GM12878 (cell line): ENCODE measurements at regions not wholly inside any gene's neighbourhood (a gene's known extent, or its start where the extent isn't known, plus 50 kb on each side); places are given as distances from the start of the nearest gene placed in this dataset.

Source experiments
- ATAC-seq: fragments of 200-7000 bp; cut with Tn5 transposase; 3 replicates; pipeline ENCODE4 v1.9.1; 2020; ENCODE audit warnings: mild to moderate bottlenecking, moderate library complexity
- BruUV-seq: library from RNA; stranded (reverse); fragments of 400-500 nt; replicated peaks from 2 replicates; lab custom pipeline; 2021; lab: Mats Ljungman, UMichigan
- CTCF ChIA-PET: fragments of 300-600 bp; sonication (Branson Sonifier 250); formaldehyde crosslinking; extraction: SDS; loops from one replicate; lab custom pipeline; 2021; ENCODE audit warnings: inconsistent platforms; lab: Yijun Ruan, JAX
- POLR2A ChIA-PET: fragments of 350-600 bp; formaldehyde crosslinking; extraction: SDS; loops from one replicate; lab custom pipeline; 2021; ENCODE audit warnings: inconsistent platforms; lab: Charles Lee
- RAD21 ChIA-PET: fragments of 300-600 bp; sonication (Branson Sonifier 250); formaldehyde crosslinking; loops from one replicate; lab custom pipeline; 2023; ENCODE audit warnings: antibody characterized with exemption; ENCODE audit not compliant: unreplicated experiment; lab: Charles Lee
- SMC1A ChIA-PET: fragments of 300-600 bp; sonication (Branson Sonifier 250); formaldehyde crosslinking; loops from one replicate; lab custom pipeline; 2023; ENCODE audit not compliant: unreplicated experiment, uncharacterized antibody; lab: Charles Lee
- DNase-seq: peaks from one replicate; pipeline ENCODE4 v3.0.0-alpha.2; 2011; ENCODE audit warnings: low read depth, low spot score
- FAIRE-seq: peaks from 3 replicates; lab custom pipeline; 2011; peaks lifted over from hg19 to GRCh38; lab: Jason Lieb, UNC
- H2AFZ ChIP-seq: 2 replicates; pipeline ENCODE4 v1.6.0; 2011; ENCODE audit warnings: low read depth, low read length, control low read depth; ENCODE audit not compliant: control insufficient read depth
- H3K27ac ChIP-seq: 2 replicates; pipeline ENCODE4 v1.5.1; 2011; ENCODE audit warnings: control low read depth; ENCODE audit not compliant: control insufficient read depth, insufficient read depth
- H3K27me3 ChIP-seq, 2 experiments: replicated peaks in 1 of 2; 2 replicates each; pipeline versions ENCODE4 v1.6.0 to v1.6.1; 2011; ENCODE audit warnings: low read length in 1 of 2; ENCODE audit not compliant: control insufficient read depth in 2 of 2, insufficient read depth in 2 of 2
- H3K36me3 ChIP-seq, 2 experiments: 2 replicates each; pipeline ENCODE4 v1.5.1; 2011; ENCODE audit warnings: low read length in 1 of 2; ENCODE audit not compliant: control insufficient read depth in 2 of 2, insufficient read depth in 2 of 2
- H3K4me1 ChIP-seq: 2 replicates; pipeline ENCODE4 v1.6.1; 2011; ENCODE audit warnings: mild to moderate bottlenecking, low read length, moderate library complexity, mixed read lengths; ENCODE audit not compliant: control insufficient read depth, insufficient read depth
- H3K4me2 ChIP-seq: 2 replicates; pipeline ENCODE4 v1.6.0; 2011; ENCODE audit warnings: control low read depth; ENCODE audit not compliant: control insufficient read depth, insufficient read depth
- H3K4me3 ChIP-seq: fragments of 200-600 bp; sonication (generic); 2 replicates; pipeline ENCODE4 v1.5.1; 2016
- H3K79me2 ChIP-seq: 2 replicates; pipeline ENCODE4 v1.6.0; 2011; ENCODE audit warnings: low read length; ENCODE audit not compliant: control insufficient read depth, insufficient read depth
- H3K9ac ChIP-seq: 2 replicates; pipeline ENCODE4 v1.8.0; 2011; ENCODE audit warnings: low read length, control low read depth, mixed read lengths; ENCODE audit not compliant: control insufficient read depth, insufficient read depth
- H3K9me3 ChIP-seq: replicated peaks from 3 replicates; pipeline ENCODE4 v1.5.1; 2011; ENCODE audit warnings: mild to moderate bottlenecking, low read length; ENCODE audit not compliant: control insufficient read depth, insufficient read depth
- H4K20me1 ChIP-seq: 2 replicates; pipeline ENCODE4 v1.6.0; 2011; ENCODE audit not compliant: control insufficient read depth, insufficient read depth
- BACH1 ChIP-seq: fragments of 450-650 bp; IDR thresholded peaks from 2 replicates; pipeline ENCODE4 v1.6.1; 2017; ENCODE audit warnings: mild to moderate bottlenecking, borderline replicate concordance
- CBFB ChIP-seq: IDR thresholded peaks from 2 replicates; pipeline ENCODE4 v1.6.1; 2016; ENCODE audit warnings: antibody characterized with exemption, low read depth
- CHD2 ChIP-seq: IDR thresholded peaks from 2 replicates; pipeline ENCODE4 v1.6.1; 2011; ENCODE audit warnings: low read depth, low read length, improper control_type of control experiment, borderline replicate concordance
- CHD4 ChIP-seq: fragments of 200-600 bp; sonication (generic); IDR thresholded peaks from 2 replicates; pipeline ENCODE4 v1.6.1; 2016; ENCODE audit warnings: mild to moderate bottlenecking
- FOXM1 ChIP-seq: IDR thresholded peaks from 2 replicates; pipeline ENCODE4 v1.6.1; 2012; ENCODE audit warnings: low read depth, mild to moderate bottlenecking, inconsistent platforms, low read length, moderate library complexity
- IRF4 ChIP-seq: IDR thresholded peaks from 2 replicates; pipeline ENCODE4 v1.6.1; 2011; ENCODE audit warnings: low read depth, low read length
- MTA2 ChIP-seq: fragments of 450-650 bp; IDR thresholded peaks from 2 replicates; pipeline ENCODE4 v1.6.1; 2016; ENCODE audit warnings: low read depth, mild to moderate bottlenecking, moderate library complexity
- NFIC ChIP-seq: IDR thresholded peaks from 2 replicates; pipeline ENCODE4 v1.6.1; 2012; ENCODE audit warnings: low read depth, mild to moderate bottlenecking, inconsistent platforms, low read length, moderate library complexity
- POU2F2 ChIP-seq: IDR thresholded peaks from 3 replicates; pipeline ENCODE4 v1.6.1; 2011; ENCODE audit warnings: low read depth, mild to moderate bottlenecking, low read length, borderline replicate concordance
- RUNX3 ChIP-seq: IDR thresholded peaks from 2 replicates; pipeline ENCODE4 v1.6.1; 2012; ENCODE audit warnings: low read length, inconsistent platforms
- SMAD5 ChIP-seq: IDR thresholded peaks from 2 replicates; pipeline ENCODE4 v1.6.1; 2016; ENCODE audit warnings: antibody characterized with exemption, low read depth
- SREBF2 ChIP-seq: IDR thresholded peaks from 2 replicates; pipeline ENCODE4 v1.6.1; 2012; ENCODE audit warnings: mild to moderate bottlenecking, low read length
- TCF12 ChIP-seq: IDR thresholded peaks from 2 replicates; pipeline ENCODE4 v1.6.1; 2011; ENCODE audit warnings: low read depth, mild to moderate bottlenecking, low read length
- YY1 ChIP-seq: IDR thresholded peaks from 2 replicates; pipeline ENCODE4 v1.6.1; 2011; ENCODE audit warnings: low read depth, mild to moderate bottlenecking, low read length
- ZNF622 ChIP-seq: fragments of 450-650 bp; IDR thresholded peaks from 2 replicates; pipeline ENCODE4 v1.6.1; 2017; ENCODE audit warnings: mild to moderate bottlenecking, inconsistent platforms
- WGBS: methylation state at CpG from one replicate; pipeline ENCODE4 v1.1.6; 2016; ENCODE audit warnings: low lambda C conversion rate; ENCODE audit not compliant: insufficient replicate concordance, insufficient coverage; ENCODE audit errors: missing lambda C conversion rate; 5-methylcytosine and 5-hydroxymethylcytosine counted together
- in situ Hi-C: fragments of 300-500 bp; cut with MboI; formaldehyde crosslinking; loops from 9 replicates; pipeline ENCODE4 v1.14.3; 2018; ENCODE audit warnings: mixed read lengths
- intact Hi-C: fragments of 100-400 bp; cut with micrococcal nuclease; formaldehyde crosslinking; loops from one replicate; pipeline ENCODE4 v1.14.2; 2022; ENCODE audit not compliant: unreplicated experiment
- TF ChIP-seq, protein P1 (sequence below): IDR thresholded peaks from 2 replicates; pipeline ENCODE4 v1.6.1; 2011; ENCODE audit warnings: low read depth, mild to moderate bottlenecking, low read length, moderate library complexity, borderline replicate concordance; ENCODE audit errors: extremely low read depth
- TF ChIP-seq, protein P2 (sequence below): fragments of 150-350 bp; IDR thresholded peaks from 2 replicates; pipeline ENCODE4 v1.6.1; 2016; ENCODE audit warnings: low read depth, low read length
- TF ChIP-seq, protein P3 (sequence below): IDR thresholded peaks from 2 replicates; pipeline ENCODE4 v1.6.1; 2011; ENCODE audit warnings: low read depth, low read length, improper control_type of control experiment, borderline replicate concordance

DNA sequence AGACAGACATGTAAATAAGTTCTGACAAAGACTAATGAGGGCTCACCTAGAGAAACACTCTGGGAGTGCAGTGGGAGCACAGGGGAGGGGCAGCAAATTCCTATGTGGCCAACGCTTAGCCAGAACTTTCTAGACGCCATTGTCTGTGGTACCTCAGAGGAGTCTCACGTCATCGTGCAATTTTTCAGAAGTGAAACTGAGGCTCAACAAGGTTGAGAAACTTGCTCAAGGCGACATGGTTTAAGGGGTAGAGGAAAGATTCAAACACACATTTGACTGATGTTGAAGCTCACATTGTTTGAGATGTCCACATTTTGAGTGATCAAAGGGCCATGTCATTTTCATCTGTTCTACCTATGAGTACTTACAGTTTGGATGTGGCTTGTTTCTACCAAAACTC, 152.6 kb upstream of the LMO4 start:
- Histone ChIP-seq H3K9me3 (no peaks in the 10 kb centered on the region), H4K20me1 (no peaks in the 10 kb centered on the region), H3K27ac (no peak overlapping the region), H3K4me1 (no peaks in the 10 kb centered on the region), H2AFZ (no peak overlapping the region), H3K36me3 (no peaks in the 10 kb centered on the region), H3K79me2 (no peaks in the 10 kb centered on the region), H3K9ac (no peak overlapping the region), H3K4me2 (no peak overlapping the region), H3K27me3 (peaks cover 0 to 2% of the 10 kb centered on the region in 2 experiments; a peak in 2 of 4 replicates), H3K4me3 (no peak overlapping the region)
- TF ChIP-seq CHD2 = no peak
- TF ChIP-seq SREBF2 = no peak
- no peak for TF ChIP-seq ZNF622
- TF ChIP-seq NFIC = no peak
- TF ChIP-seq, protein P1, sequence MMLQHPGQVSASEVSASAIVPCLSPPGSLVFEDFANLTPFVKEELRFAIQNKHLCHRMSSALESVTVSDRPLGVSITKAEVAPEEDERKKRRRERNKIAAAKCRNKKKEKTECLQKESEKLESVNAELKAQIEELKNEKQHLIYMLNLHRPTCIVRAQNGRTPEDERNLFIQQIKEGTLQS = no peak
- no peak for TF ChIP-seq CBFB
- no peak for TF ChIP-seq FOXM1
- ChIA-PET SMC1A (no interaction called here), RAD21 (no interaction called here), POLR2A (no interaction called here), CTCF (no interaction called here)
- BruUV-seq = no TSS peak
- FAIRE-seq (no peak), DNase-seq (no peak), ATAC-seq (peak; percentile 58)
- intact Hi-C loops = no loop called here
- WGBS = 0% methylated on average over 5 of the region's 5 CpGs
- in situ Hi-C loops = no loop called here

DNA sequence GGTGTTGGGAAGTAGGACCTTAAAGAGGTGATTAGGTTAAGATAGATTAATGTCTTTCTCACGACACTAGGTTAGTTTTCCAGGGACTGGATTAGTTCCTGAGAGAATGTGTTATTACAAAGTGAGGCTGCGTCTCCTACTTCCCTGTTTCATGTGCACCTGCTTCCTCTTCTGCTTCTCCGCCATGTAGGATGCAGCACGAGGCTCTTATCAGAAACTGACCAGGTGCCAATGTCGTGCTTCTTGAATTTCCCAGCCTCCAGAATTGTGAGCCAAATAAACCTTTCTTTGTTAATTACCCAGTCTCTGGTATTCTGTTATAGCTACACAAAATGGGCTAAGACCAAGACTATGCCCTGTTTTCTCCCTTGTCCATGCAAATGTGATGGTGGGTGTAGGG, 152.2 kb upstream of the LMO4 start:
- SMC1A ChIA-PET = no interaction called here
- no peaks in the 10 kb centered on the region for H3K36me3 ChIP-seq
- H3K79me2 ChIP-seq = no peaks in the 10 kb centered on the region
- H3K27me3 ChIP-seq = peaks cover 0 to 2% of the 10 kb centered on the region in 2 experiments; a peak in 2 of 4 replicates
- no peaks in the 10 kb centered on the region for H4K20me1 ChIP-seq
- no peak for DNase-seq
- no TSS peak for BruUV-seq
- H3K27ac ChIP-seq = no peak overlapping the region
- intact Hi-C loops = no loop called here
- H2AFZ ChIP-seq = no peak overlapping the region
- H3K9ac ChIP-seq = no peak overlapping the region
- in situ Hi-C loops = no loop called here
- H3K9me3 ChIP-seq = no peaks in the 10 kb centered on the region
- FAIRE-seq = no peak
- CTCF ChIA-PET = no interaction called here
- POLR2A ChIA-PET = no interaction called here
- no peak overlapping the region for H3K4me2 ChIP-seq
- RAD21 ChIA-PET = no interaction called here
- H3K4me3 ChIP-seq = no peak overlapping the region
- 13% methylated on average over 5 of the region's 5 CpGs for WGBS
- ATAC-seq = no peak
- H3K4me1 ChIP-seq = no peaks in the 10 kb centered on the region
- TF ChIP-seq RUNX3 (no peak), SMAD5 (no peak), CHD4 (no peak), MTA2 (no peak), BACH1 (no peak), YY1 (no peak), TCF12 (no peak), POU2F2 (no peak), IRF4 (no peak)
- TF ChIP-seq, protein P2, sequence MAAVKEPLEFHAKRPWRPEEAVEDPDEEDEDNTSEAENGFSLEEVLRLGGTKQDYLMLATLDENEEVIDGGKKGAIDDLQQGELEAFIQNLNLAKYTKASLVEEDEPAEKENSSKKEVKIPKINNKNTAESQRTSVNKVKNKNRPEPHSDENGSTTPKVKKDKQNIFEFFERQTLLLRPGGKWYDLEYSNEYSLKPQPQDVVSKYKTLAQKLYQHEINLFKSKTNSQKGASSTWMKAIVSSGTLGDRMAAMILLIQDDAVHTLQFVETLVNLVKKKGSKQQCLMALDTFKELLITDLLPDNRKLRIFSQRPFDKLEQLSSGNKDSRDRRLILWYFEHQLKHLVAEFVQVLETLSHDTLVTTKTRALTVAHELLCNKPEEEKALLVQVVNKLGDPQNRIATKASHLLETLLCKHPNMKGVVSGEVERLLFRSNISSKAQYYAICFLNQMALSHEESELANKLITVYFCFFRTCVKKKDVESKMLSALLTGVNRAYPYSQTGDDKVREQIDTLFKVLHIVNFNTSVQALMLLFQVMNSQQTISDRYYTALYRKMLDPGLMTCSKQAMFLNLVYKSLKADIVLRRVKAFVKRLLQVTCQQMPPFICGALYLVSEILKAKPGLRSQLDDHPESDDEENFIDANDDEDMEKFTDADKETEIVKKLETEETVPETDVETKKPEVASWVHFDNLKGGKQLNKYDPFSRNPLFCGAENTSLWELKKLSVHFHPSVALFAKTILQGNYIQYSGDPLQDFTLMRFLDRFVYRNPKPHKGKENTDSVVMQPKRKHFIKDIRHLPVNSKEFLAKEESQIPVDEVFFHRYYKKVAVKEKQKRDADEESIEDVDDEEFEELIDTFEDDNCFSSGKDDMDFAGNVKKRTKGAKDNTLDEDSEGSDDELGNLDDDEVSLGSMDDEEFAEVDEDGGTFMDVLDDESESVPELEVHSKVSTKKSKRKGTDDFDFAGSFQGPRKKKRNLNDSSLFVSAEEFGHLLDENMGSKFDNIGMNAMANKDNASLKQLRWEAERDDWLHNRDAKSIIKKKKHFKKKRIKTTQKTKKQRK = no peak
- TF ChIP-seq, protein P3, sequence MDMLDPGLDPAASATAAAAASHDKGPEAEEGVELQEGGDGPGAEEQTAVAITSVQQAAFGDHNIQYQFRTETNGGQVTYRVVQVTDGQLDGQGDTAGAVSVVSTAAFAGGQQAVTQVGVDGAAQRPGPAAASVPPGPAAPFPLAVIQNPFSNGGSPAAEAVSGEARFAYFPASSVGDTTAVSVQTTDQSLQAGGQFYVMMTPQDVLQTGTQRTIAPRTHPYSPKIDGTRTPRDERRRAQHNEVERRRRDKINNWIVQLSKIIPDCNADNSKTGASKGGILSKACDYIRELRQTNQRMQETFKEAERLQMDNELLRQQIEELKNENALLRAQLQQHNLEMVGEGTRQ = no peak
